Neutrophil (primary cell): ENCODE measurements at regions not wholly inside any gene's neighbourhood (a gene's known extent, or its start where the extent isn't known, plus 50 kb on each side); places are given as distances from the start of the nearest gene placed in this dataset.

ENCODE experiments used
- H3K27ac ChIP-seq: fragments of 200-600 bp; sonication (generic); 2 replicates; pipeline ENCODE4 v1.5.1; 2016; ENCODE audit warnings: mild to moderate bottlenecking, moderate library complexity
- H3K27me3 ChIP-seq: fragments of 200-600 bp; sonication (generic); 2 replicates; pipeline ENCODE4 v1.6.0; 2016; ENCODE audit warnings: mild to moderate bottlenecking
- H3K36me3 ChIP-seq: fragments of 200-600 bp; sonication (generic); 2 replicates; pipeline ENCODE4 v1.5.1; 2017
- H3K4me1 ChIP-seq, 2 experiments: fragments of 200-600 bp in 1 of 2; sonication (generic) in 1 of 2; 1 replicate in 1 of 2; 2 replicates in 1 of 2; pipeline versions ENCODE4 v1.5.1 to v1.6.1; 2013 to 2016; ENCODE audit warnings: low read depth in 1 of 2, low read length in 1 of 2, mild to moderate bottlenecking in 1 of 2, moderate library complexity in 1 of 2; ENCODE audit not compliant: control insufficient read depth in 1 of 2, insufficient read depth in 1 of 2
- H3K4me3 ChIP-seq, 2 experiments: fragments of 200-600 bp in 1 of 2; sonication (generic) in 1 of 2; 1 replicate in 1 of 2; 2 replicates in 1 of 2; pipeline ENCODE4 v1.5.1; 2013 to 2016; ENCODE audit warnings: low read depth in 1 of 2, low read length in 1 of 2, mild to moderate bottlenecking in 1 of 2, moderate library complexity in 1 of 2
- H3K9me3 ChIP-seq: fragments of 200-600 bp; sonication (generic); 2 replicates; pipeline ENCODE4 v1.5.1; 2016
- CTCF ChIP-seq: fragments of 200-600 bp; sonication (generic); IDR thresholded peaks from 2 replicates; pipeline ENCODE4 v1.5.1; 2016; ENCODE audit warnings: antibody characterized with exemption

GRCh38 chr11:109526061-109526460 lies 104.1 kb downstream of the C11orf87 start:
- Histone ChIP-seq H3K9me3 (no peaks in the 10 kb centered on the region), H3K36me3 (no peaks in the 10 kb centered on the region), H3K27me3 (no peaks in the 10 kb centered on the region), H3K4me3 (no peak overlapping the region), H3K27ac (no peak overlapping the region), H3K4me1 (no peaks in the 10 kb centered on the region)
- TF ChIP-seq CTCF: no peak

GRCh38 chr11:109526931-109527330 lies 104.9 kb downstream of the C11orf87 start:
- no peaks in the 10 kb centered on the region for H3K36me3 ChIP-seq

GRCh38 chr11:109527496-109527895 lies 105.5 kb downstream of the C11orf87 start:
- TF ChIP-seq CTCF: no peak
- H3K27ac ChIP-seq: no peak overlapping the region
- no peaks in the 10 kb centered on the region for H3K9me3 ChIP-seq
- no peak overlapping the region for H3K4me3 ChIP-seq
- no peaks in the 10 kb centered on the region for H3K27me3 ChIP-seq
- H3K4me1 ChIP-seq: no peaks in the 10 kb centered on the region
- no peaks in the 10 kb centered on the region for H3K36me3 ChIP-seq

More at GRCh38 chr11:109526931-109527330, 104.9 kb downstream of the C11orf87 start:
- Histone ChIP-seq H3K4me1 (no peaks in the 10 kb centered on the region), H3K27ac (no peak overlapping the region), H3K4me3 (no peak overlapping the region), H3K9me3 (no peaks in the 10 kb centered on the region), H3K27me3 (no peaks in the 10 kb centered on the region)
- no peak for TF ChIP-seq CTCF

- Histone ChIP-seq H3K27ac (no peak overlapping the region), H3K4me3 (no peak overlapping the region), H3K9me3 (no peaks in the 10 kb centered on the region), H3K36me3 (no peaks in the 10 kb centered on the region), H3K27me3 (no peaks in the 10 kb centered on the region), H3K4me1 (no peaks in the 10 kb centered on the region)
- TF ChIP-seq CTCF: no peak
Measured at GRCh38 chr11:109547356-109548027, 125.5 kb downstream of the C11orf87 start.

- no peak overlapping the region for H3K27ac ChIP-seq
- TF ChIP-seq CTCF: no peak
- no peaks in the 10 kb centered on the region for H3K27me3 ChIP-seq
- H3K36me3 ChIP-seq: no peaks in the 10 kb centered on the region
- peaks cover 0 to 6% of the 10 kb centered on the region in 2 experiments for H3K4me1 ChIP-seq
- no peak overlapping the region for H3K4me3 ChIP-seq
- H3K9me3 ChIP-seq: no peaks in the 10 kb centered on the region
Measured at GRCh38 chr11:109552376-109552775, 130.4 kb downstream of the C11orf87 start.
